ENCODE measurements at regions not wholly inside any gene's neighbourhood (a gene's known extent, or its start where the extent isn't known, plus 50 kb on each side); places are given as distances from the start of the nearest gene placed in this dataset.

GRCh38 chr4:90028460-90028859, 98.7 kb upstream of the CCSER1 start:
- in situ Hi-C loops (cut with HindIII; ENCODE audit: low pct_unique_long_range_greater_than_20kb, low sequenced_read_pairs) = no loop called here
- no peak overlapping the region for H3K4me3 ChIP-seq (ENCODE audit: low read depth in 2 of 2, low read length in 2 of 2)
- H3K9me3 ChIP-seq (ENCODE audit: control insufficient read depth, insufficient read depth, low read depth, low read length) = no peaks in the 10 kb centered on the region
- H3K27ac ChIP-seq (ENCODE audit: low read length) = no peak overlapping the region
- ATAC-seq (no peak), DNase-seq (ENCODE audit: low read depth, low spot score) (no peak)
- TF ChIP-seq REST (IDR thresholded peaks at IDR 0.05; ENCODE audit: insufficient read depth in 1 of 2, low read depth in 2 of 2, low read length in 1 of 2) (no peak), SIN3A (IDR thresholded peaks at IDR 0.05; ENCODE audit: borderline replicate concordance, insufficient read depth, low read depth, low read length) (no peak), POLR2AphosphoS5 (IDR thresholded peaks at IDR 0.05; ENCODE audit: low read depth, low read length) (no peak), TCF7L2 (IDR thresholded peaks at IDR 0.05; ENCODE audit: low read depth, low read length) (no peak), CTCF (IDR thresholded peaks at IDR 0.05) (no peak)
- POLR2A ChIA-PET = no interaction called here
- H3K4me1 ChIP-seq (ENCODE audit: control insufficient read depth, insufficient read depth, low read length) = no peaks in the 10 kb centered on the region
- CTCF ChIA-PET = no interaction called here
- no TSS peak for BruUV-seq (replicated peaks)
- H3K27me3 ChIP-seq (ENCODE audit: control insufficient read depth, insufficient read depth, low read length) = no peaks in the 10 kb centered on the region
- intact Hi-C loops (cut with micrococcal nuclease; ENCODE audit: unreplicated experiment) = loop anchor here (5.0 kb wide), 1 partner anchor 264 kb away; no protein-coding TSS in a partner anchor
- no peaks in the 10 kb centered on the region for H3K36me3 ChIP-seq (ENCODE audit: control insufficient read depth, insufficient read depth, low read length)

- Histone ChIP-seq H3K27me3 (ENCODE audit: control insufficient read depth, insufficient read depth, low read length) (no peaks in the 10 kb centered on the region), H3K4me1 (ENCODE audit: control insufficient read depth, insufficient read depth, low read length) (no peaks in the 10 kb centered on the region), H3K9me3 (ENCODE audit: control insufficient read depth, insufficient read depth, low read depth, low read length) (no peaks in the 10 kb centered on the region), H3K27ac (ENCODE audit: low read length) (no peak overlapping the region), H3K36me3 (ENCODE audit: control insufficient read depth, insufficient read depth, low read length) (no peaks in the 10 kb centered on the region), H3K4me3 (ENCODE audit: low read depth in 2 of 2, low read length in 2 of 2) (no peak overlapping the region)
- in situ Hi-C loops (cut with HindIII; ENCODE audit: low pct_unique_long_range_greater_than_20kb, low sequenced_read_pairs) (no loop called here), intact Hi-C loops (cut with micrococcal nuclease; ENCODE audit: unreplicated experiment) (no loop called here)
- BruUV-seq (replicated peaks) = no TSS peak
- ATAC-seq (no peak), DNase-seq (ENCODE audit: low read depth, low spot score) (no peak)
- no peak for TF ChIP-seq TCF7L2 (IDR thresholded peaks at IDR 0.05; ENCODE audit: low read depth, low read length)
- TF ChIP-seq CTCF (IDR thresholded peaks at IDR 0.05) = no peak
- no peak for TF ChIP-seq REST (IDR thresholded peaks at IDR 0.05; ENCODE audit: insufficient read depth in 1 of 2, low read depth in 2 of 2, low read length in 1 of 2)
- no peak for TF ChIP-seq POLR2AphosphoS5 (IDR thresholded peaks at IDR 0.05; ENCODE audit: low read depth, low read length)
- no peak for TF ChIP-seq SIN3A (IDR thresholded peaks at IDR 0.05; ENCODE audit: borderline replicate concordance, insufficient read depth, low read depth, low read length)
- ChIA-PET CTCF (no interaction called here), POLR2A (no interaction called here)
Observed at GRCh38 chr4:90030202-90030601, 97.0 kb upstream of the CCSER1 start.

All from Panc1 (cell line).